ENCODE measurements at regions not wholly inside any gene's neighbourhood (a gene's known extent, or its start where the extent isn't known, plus 50 kb on each side); places are given as distances from the start of the nearest gene placed in this dataset.
"Not testable (repeated sequence)": the region's sequence is repeated elsewhere in the genome, so short reads cannot be mapped to it uniquely, and the experiment has no call there.

DNA sequence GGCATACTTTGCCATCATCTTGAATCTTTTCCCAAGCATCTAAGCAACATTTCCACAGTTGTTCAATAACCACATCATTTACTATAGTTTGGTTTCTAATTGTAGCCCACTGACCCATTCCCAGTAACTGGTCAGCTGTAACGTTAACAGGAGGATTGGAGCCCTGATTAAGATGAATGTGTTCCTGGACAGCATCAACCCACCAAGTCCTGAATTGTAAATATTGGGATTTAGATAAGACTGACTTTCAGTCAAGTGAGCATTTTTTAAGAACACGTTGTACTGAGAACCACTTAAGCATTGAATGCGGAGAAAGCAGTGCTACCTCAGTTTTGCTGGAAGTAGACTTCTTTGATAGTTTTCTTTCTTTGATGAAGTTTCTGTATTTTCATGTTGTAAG, 53.3 kb upstream of the ARL4D start:
- not testable (repeated sequence) for DNase-seq

- DNase-seq = no peak
Measured at GRCh38 chr17:43344685-43345084, 54.1 kb upstream of the ARL4D start.

DNA sequence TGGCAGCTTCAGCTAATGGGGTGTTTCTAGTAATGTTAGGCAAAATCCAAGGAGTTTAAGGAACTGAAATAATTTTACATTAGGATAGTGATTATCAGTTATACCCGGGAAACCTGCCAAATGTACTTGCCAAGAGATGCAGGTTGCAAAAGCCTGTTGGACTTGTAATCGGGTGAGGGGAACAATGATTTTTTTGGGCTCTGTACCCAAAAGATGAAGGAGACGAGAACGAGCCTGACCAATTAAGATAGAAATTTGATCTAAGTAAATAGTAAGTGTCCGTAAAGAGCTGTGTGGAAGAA, 56.3 kb upstream of the ARL4D start:
- DNase-seq = peak in 1 of 2 experiments; percentile 14

- no peak for DNase-seq
Measured at GRCh38 chr17:43341715-43342588, 56.8 kb upstream of the ARL4D start.

GRCh38 chr17:43338886-43339516, 59.8 kb upstream of the ARL4D start:
- peak; percentile 27 to 62 for DNase-seq

GRCh38 chr17:43337684-43338428, 60.9 kb upstream of the ARL4D start:
- DNase-seq = no peak

- DNase-seq = no peak
Measured at GRCh38 chr17:43334738-43335402, 63.9 kb upstream of the ARL4D start.

- DNase-seq = no peak
Measured at GRCh38 chr17:43333433-43333943, 65.3 kb upstream of the ARL4D start.

DNA sequence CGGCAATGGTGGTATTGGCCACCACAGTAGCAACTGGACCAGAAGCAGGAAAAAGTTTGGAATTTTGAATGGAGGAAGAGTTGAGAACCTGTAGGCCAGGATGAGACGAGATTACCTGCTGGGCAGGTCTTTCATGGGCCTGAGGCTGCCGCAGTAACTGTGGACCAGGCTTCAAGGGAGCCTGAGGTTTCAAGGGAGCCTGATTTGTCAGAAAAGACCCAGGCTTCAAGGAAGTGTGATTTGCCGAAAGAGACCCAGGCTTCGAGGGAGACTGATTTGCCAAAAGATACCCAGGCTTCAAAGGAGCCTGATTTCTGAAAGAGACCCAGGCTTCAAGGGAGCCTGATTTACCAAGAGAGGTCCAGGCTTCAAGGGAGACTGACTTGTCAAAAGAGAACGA, 66.6 kb upstream of the ARL4D start:
- DNase-seq = no peak

DNA sequence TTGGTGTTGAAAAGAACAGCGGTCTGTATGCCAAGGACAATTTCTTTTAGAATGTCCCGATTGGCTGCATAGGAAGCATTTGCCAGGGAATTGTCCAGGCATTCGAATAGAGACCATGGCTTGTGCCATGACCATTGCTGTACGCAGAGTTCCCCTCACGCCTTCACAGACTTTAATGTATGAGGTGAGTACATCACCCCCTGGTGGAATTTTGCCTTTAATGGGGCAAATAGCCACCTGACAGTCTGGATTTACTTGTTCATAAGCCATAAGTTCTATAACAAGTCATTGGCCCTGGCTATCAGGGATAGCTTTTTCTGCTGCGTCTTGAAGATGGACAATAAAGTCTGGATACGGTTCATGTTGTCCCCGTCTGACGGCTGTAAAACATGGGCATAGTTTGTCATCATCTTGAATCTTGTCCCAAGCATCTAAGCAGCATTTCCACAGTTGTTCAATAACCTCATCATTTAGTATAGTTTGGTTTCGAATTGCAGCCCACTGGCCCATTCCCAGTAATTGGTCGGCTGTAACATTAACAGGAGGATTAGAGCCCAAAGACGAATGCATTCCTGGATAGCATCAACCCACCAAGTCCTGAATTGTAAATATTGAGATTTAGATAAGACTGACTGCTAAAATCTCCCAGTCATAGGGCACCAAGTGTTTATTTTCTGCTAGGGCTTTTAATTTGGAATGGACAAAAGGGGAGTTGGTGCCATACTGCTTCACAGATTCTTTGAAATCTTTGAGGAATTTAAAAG, 67.7 kb upstream of the ARL4D start:
- DNase-seq = no peak

- DNase-seq = no peak
Measured at GRCh38 chr17:43329183-43329582, 69.6 kb upstream of the ARL4D start.

GRCh38 chr17:43328650-43329049, 70.1 kb upstream of the ARL4D start:
- no peak for DNase-seq

GRCh38 chr17:43327834-43328420, 70.9 kb upstream of the ARL4D start:
- no peak for DNase-seq

GRCh38 chr17:43327421-43327820, 71.4 kb upstream of the ARL4D start:
- DNase-seq = no peak

GRCh38 chr17:43326490-43327275, 72.1 kb upstream of the ARL4D start:
- no peak for DNase-seq

DNA sequence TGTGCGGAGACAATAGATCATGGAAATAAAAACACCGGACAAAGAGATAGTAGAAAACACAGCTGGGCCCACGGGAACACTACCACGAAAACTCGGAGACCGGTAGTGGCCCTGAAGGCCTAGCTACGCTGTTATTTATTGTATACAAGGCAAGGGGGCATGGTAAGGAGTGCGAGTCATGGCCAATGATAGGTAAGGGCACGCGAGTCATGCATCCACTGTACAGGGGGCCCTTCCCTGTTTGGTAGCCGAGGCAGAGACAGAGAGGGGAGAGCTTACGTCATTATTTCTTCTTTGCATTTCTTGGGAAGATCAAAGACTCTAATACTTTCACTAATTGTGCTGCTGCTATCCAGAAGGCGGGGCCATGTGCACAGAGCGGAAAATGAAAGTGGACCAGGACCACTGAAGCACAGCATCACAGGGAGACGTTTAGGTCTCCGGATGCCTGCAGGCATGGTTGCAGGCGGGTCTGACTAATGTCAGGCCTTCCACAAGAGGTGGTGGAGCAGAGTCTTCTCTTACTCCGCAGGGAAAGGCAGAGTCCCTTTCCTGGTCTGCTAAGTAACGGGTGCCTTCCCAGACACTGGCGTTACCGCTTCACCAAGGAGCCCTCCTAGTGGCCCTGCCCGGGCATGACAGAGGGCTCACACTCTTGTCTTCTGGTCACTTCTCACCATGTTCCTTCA, 74.4 kb upstream of the ARL4D start:
- DNase-seq = no peak

GRCh38 chr17:43319293-43320124, 79.3 kb upstream of the ARL4D start:
- no peak for DNase-seq

- no peak for DNase-seq
Measured at GRCh38 chr17:43316522-43317142, 82.2 kb upstream of the ARL4D start.
